SK-N-SH (cell line): ENCODE measurements at regions not wholly inside any gene's neighbourhood (a gene's known extent, or its start where the extent isn't known, plus 50 kb on each side); places are given as distances from the start of the nearest gene placed in this dataset.

Source experiments
- CTCF ChIA-PET: fragments of 300-600, 350-600 bp; formaldehyde crosslinking; extraction: SDS; loops from one replicate; lab custom pipeline; 2021; lab: Yijun Ruan, JAX
- POLR2A ChIA-PET: fragments of 350-600 bp; sonication (Branson Sonifier 250); formaldehyde crosslinking; extraction: SDS; loops from one replicate; lab custom pipeline; 2020; ENCODE audit warnings: antibody characterized with exemption, inconsistent platforms; lab: Yijun Ruan, JAX
- DNase-seq: peaks from one replicate; pipeline ENCODE4 v3.0.0; 2012
- H2AFZ ChIP-seq: fragments of 200-600 bp; sonication (generic); 2 replicates; pipeline ENCODE4 v1.8.1; 2016; ENCODE audit warnings: antibody characterized with exemption, mild to moderate bottlenecking, low read depth
- H3F3A ChIP-seq: fragments of 200-600 bp; sonication (generic); replicated peaks from 2 replicates; pipeline ENCODE3; 2016; ENCODE audit warnings: antibody characterized with exemption, mild to moderate bottlenecking; ENCODE audit not compliant: insufficient read depth
- H3K27ac ChIP-seq, 2 experiments: fragments of 200-500 bp in 1 of 2; fragments of 200-600 bp in 1 of 2; sonication (Bioruptor generic) in 1 of 2; sonication (generic), shearing (Covaris generic) in 1 of 2; 2 replicates each; pipeline versions ENCODE4 v1.5.1 to v1.6.1; 2014 to 2016; ENCODE audit warnings: low read depth in 2 of 2, inconsistent platforms in 1 of 2, low read length in 1 of 2, mild to moderate bottlenecking in 1 of 2, mixed read lengths in 1 of 2
- H3K27me3 ChIP-seq: fragments of 200-600 bp; sonication (generic), shearing (Covaris generic); 2 replicates; pipeline ENCODE4 v1.6.1; 2016; ENCODE audit warnings: mixed run types; ENCODE audit not compliant: insufficient read depth
- H3K36me3 ChIP-seq, 2 experiments: fragments of 200-500 bp in 1 of 2; fragments of 200-600 bp in 1 of 2; sonication (Bioruptor generic) in 1 of 2; sonication (generic) in 1 of 2; replicated peaks in 1 of 2; 2 replicates each; pipeline versions ENCODE3 to v1.5.1; 2014 to 2016; ENCODE audit warnings: low read length in 1 of 2, mild to moderate bottlenecking in 1 of 2; ENCODE audit not compliant: insufficient read depth in 2 of 2, control insufficient read depth in 1 of 2
- H3K4me1 ChIP-seq, 2 experiments: fragments of 200-500 bp in 1 of 2; fragments of 200-600 bp in 1 of 2; sonication (Bioruptor generic) in 1 of 2; sonication (generic), shearing (Covaris generic) in 1 of 2; 2 replicates each; pipeline versions ENCODE4 v1.5.1 to v1.6.1; 2014 to 2016; ENCODE audit warnings: low read depth in 1 of 2, low read length in 1 of 2, mixed run types in 1 of 2; ENCODE audit not compliant: insufficient read depth in 2 of 2, control insufficient read depth in 1 of 2
- H3K4me2 ChIP-seq: fragments of 200-600 bp; sonication (generic), shearing (Covaris generic); 2 replicates; pipeline ENCODE4 v1.6.1; 2017; ENCODE audit warnings: mixed run types
- H3K4me3 ChIP-seq, 2 experiments: fragments of 200-500 bp in 1 of 2; fragments of 200-600 bp in 1 of 2; sonication (Bioruptor generic) in 1 of 2; sonication (generic), shearing (Covaris generic) in 1 of 2; 2 replicates each; pipeline versions ENCODE4 v1.5.1 to v1.8.1; 2014 to 2016; ENCODE audit warnings: low read depth in 2 of 2, inconsistent platforms in 1 of 2, low read length in 1 of 2, mild to moderate bottlenecking in 1 of 2, mixed read lengths in 1 of 2, moderate library complexity in 1 of 2
- H3K79me2 ChIP-seq: fragments of 200-600 bp; sonication (generic); 2 replicates; pipeline ENCODE4 v1.8.1; 2017; ENCODE audit warnings: mild to moderate bottlenecking; ENCODE audit not compliant: insufficient read depth
- H3K9ac ChIP-seq: fragments of 200-600 bp; sonication (generic); 2 replicates; pipeline ENCODE4 v1.6.1; 2017; ENCODE audit warnings: mixed run types
- H3K9me2 ChIP-seq: fragments of 200-600 bp; sonication (generic); 2 replicates; pipeline ENCODE4 v1.6.1; 2017; ENCODE audit warnings: mixed run types
- H3K9me3 ChIP-seq: fragments of 200-600 bp; sonication (generic); 2 replicates; pipeline ENCODE4 v1.6.1; 2017; ENCODE audit warnings: mixed run types, mild to moderate bottlenecking, moderate library complexity
- H4K20me1 ChIP-seq: fragments of 200-600 bp; sonication (generic); 2 replicates; pipeline ENCODE4 v1.6.1; 2017; ENCODE audit warnings: mild to moderate bottlenecking, mixed run types; ENCODE audit not compliant: insufficient read depth
- CHD2 ChIP-seq: fragments of 150-350 bp; IDR thresholded peaks from 2 replicates; pipeline ENCODE4 v1.6.1; 2018; ENCODE audit warnings: low read length; ENCODE audit not compliant: partially characterized antibody
- EP300 ChIP-seq, 2 experiments: IDR thresholded peaks; 2 replicates each; pipeline versions ENCODE4 v1.4.0 to v1.6.1; 2012; ENCODE audit warnings: borderline replicate concordance in 1 of 2, low read depth in 1 of 2, low read length in 1 of 2
- FOXJ3 ChIP-seq: sonication (generic); formaldehyde crosslinking; IDR thresholded peaks from 2 replicates; pipeline ENCODE4 v1.5.1; 2020; ENCODE audit warnings: mild to moderate bottlenecking, missing genetic modification reagents
- FOXM1 ChIP-seq: IDR thresholded peaks from 2 replicates; pipeline ENCODE4 v1.4.0; 2012; ENCODE audit warnings: low read depth, mild to moderate bottlenecking
- GABPA ChIP-seq: IDR thresholded peaks from 2 replicates; pipeline ENCODE4 v1.4.0; 2012; ENCODE audit warnings: low read depth, mild to moderate bottlenecking
- GATA2 ChIP-seq: sonication (generic); formaldehyde crosslinking; IDR thresholded peaks from 2 replicates; pipeline ENCODE4 v1.5.0; 2020; ENCODE audit warnings: mild to moderate bottlenecking, missing genetic modification reagents
- JUND ChIP-seq: IDR thresholded peaks from 2 replicates; pipeline ENCODE4 v1.4.0; 2012
- MAX ChIP-seq: IDR thresholded peaks from 2 replicates; pipeline ENCODE4 v1.4.0; 2012; ENCODE audit warnings: low read depth
- MXI1 ChIP-seq: IDR thresholded peaks from 2 replicates; pipeline ENCODE4 v1.6.1; 2012; ENCODE audit warnings: mild to moderate bottlenecking, low read depth, low read length, improper control_type of control experiment
- NFIC ChIP-seq: IDR thresholded peaks from 2 replicates; pipeline ENCODE4 v1.4.0; 2012; ENCODE audit warnings: borderline replicate concordance
- PBX3 ChIP-seq: IDR thresholded peaks from 2 replicates; pipeline ENCODE4; 2012
- POLR2AphosphoS5 ChIP-seq: IDR thresholded peaks from 2 replicates; pipeline ENCODE4 v1.6.1; 2012; ENCODE audit warnings: low read depth, low read length
- SMC3 ChIP-seq: IDR thresholded peaks from 2 replicates; pipeline ENCODE4 v1.6.1; 2012; ENCODE audit warnings: low read depth, low read length, improper control_type of control experiment
- YY1 ChIP-seq: IDR thresholded peaks from 2 replicates; pipeline ENCODE4 v1.4.0; 2012; ENCODE audit warnings: low read depth, mild to moderate bottlenecking
- WGBS: methylation state at CpG from one replicate; pipeline ENCODE4 v1.1.6; 2017; ENCODE audit warnings: low lambda C conversion rate; 5-methylcytosine and 5-hydroxymethylcytosine counted together
- TF ChIP-seq, protein P1 (sequence below): fragments of 150-350 bp; IDR thresholded peaks from 2 replicates; pipeline ENCODE4 v1.6.1; 2017; ENCODE audit warnings: antibody characterized with exemption, low read length, low read depth, borderline replicate concordance
- TF ChIP-seq, protein P2 (sequence below): IDR thresholded peaks from 2 replicates; pipeline ENCODE4 v1.6.1; 2012; ENCODE audit warnings: mild to moderate bottlenecking, low read depth, low read length, moderate library complexity

- no peak overlapping the region for H3K4me3 ChIP-seq
- H3F3A ChIP-seq = no peaks in the 10 kb centered on the region
- no peaks in the 10 kb centered on the region for H4K20me1 ChIP-seq
- H3K27me3 ChIP-seq = no peaks in the 10 kb centered on the region
- H3K9ac ChIP-seq = no peak overlapping the region
- no peak overlapping the region for H3K4me2 ChIP-seq
- no peak overlapping the region for H3K27ac ChIP-seq
- no peak for DNase-seq
- WGBS = 59% methylated on average over 3 of the region's 3 CpGs
- CTCF ChIA-PET = interaction anchor here (1.2 kb wide), 1 partner anchor 441 kb away, joined by 3 read pairs; no protein-coding TSS in a partner anchor
- H3K9me3 ChIP-seq = no peaks in the 10 kb centered on the region
- H3K9me2 ChIP-seq = no peaks in the 10 kb centered on the region
- no peaks in the 10 kb centered on the region for H3K79me2 ChIP-seq
- no peak overlapping the region for H2AFZ ChIP-seq
- no peaks in the 10 kb centered on the region for H3K36me3 ChIP-seq
- H3K4me1 ChIP-seq = no peaks in the 10 kb centered on the region; a peak in 1 of 4 replicates
- no peak for TF ChIP-seq SMC3
- TF ChIP-seq POLR2AphosphoS5 = no peak
- TF ChIP-seq FOXJ3 = no peak
- TF ChIP-seq FOXM1 = no peak
- TF ChIP-seq MAX = no peak
- no peak for TF ChIP-seq MXI1
- TF ChIP-seq EP300 (IDR thresholded peaks at IDR 0.05; ENCODE audit: borderline replicate concordance in 1 of 2, low read depth in 1 of 2, low read length in 1 of 2) = no peak
- TF ChIP-seq PBX3 = no peak
- no peak for TF ChIP-seq CHD2
- TF ChIP-seq YY1 = no peak
- TF ChIP-seq, protein P1, sequence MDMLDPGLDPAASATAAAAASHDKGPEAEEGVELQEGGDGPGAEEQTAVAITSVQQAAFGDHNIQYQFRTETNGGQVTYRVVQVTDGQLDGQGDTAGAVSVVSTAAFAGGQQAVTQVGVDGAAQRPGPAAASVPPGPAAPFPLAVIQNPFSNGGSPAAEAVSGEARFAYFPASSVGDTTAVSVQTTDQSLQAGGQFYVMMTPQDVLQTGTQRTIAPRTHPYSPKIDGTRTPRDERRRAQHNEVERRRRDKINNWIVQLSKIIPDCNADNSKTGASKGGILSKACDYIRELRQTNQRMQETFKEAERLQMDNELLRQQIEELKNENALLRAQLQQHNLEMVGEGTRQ = no peak
- TF ChIP-seq JUND = no peak
- no peak for TF ChIP-seq GABPA
- TF ChIP-seq NFIC = no peak
- no peak for TF ChIP-seq GATA2 (CRISPR knock-in tag)
- TF ChIP-seq, protein P2, sequence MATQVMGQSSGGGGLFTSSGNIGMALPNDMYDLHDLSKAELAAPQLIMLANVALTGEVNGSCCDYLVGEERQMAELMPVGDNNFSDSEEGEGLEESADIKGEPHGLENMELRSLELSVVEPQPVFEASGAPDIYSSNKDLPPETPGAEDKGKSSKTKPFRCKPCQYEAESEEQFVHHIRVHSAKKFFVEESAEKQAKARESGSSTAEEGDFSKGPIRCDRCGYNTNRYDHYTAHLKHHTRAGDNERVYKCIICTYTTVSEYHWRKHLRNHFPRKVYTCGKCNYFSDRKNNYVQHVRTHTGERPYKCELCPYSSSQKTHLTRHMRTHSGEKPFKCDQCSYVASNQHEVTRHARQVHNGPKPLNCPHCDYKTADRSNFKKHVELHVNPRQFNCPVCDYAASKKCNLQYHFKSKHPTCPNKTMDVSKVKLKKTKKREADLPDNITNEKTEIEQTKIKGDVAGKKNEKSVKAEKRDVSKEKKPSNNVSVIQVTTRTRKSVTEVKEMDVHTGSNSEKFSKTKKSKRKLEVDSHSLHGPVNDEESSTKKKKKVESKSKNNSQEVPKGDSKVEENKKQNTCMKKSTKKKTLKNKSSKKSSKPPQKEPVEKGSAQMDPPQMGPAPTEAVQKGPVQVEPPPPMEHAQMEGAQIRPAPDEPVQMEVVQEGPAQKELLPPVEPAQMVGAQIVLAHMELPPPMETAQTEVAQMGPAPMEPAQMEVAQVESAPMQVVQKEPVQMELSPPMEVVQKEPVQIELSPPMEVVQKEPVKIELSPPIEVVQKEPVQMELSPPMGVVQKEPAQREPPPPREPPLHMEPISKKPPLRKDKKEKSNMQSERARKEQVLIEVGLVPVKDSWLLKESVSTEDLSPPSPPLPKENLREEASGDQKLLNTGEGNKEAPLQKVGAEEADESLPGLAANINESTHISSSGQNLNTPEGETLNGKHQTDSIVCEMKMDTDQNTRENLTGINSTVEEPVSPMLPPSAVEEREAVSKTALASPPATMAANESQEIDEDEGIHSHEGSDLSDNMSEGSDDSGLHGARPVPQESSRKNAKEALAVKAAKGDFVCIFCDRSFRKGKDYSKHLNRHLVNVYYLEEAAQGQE = no peak
- POLR2A ChIA-PET = no interaction called here
Measured at GRCh38 chr17:71914042-71914441, 206.8 kb upstream of the SOX9 start.
